OCI-LY3 (cell line): ENCODE measurements at regions not wholly inside any gene's neighbourhood (a gene's known extent, or its start where the extent isn't known, plus 50 kb on each side); places are given as distances from the start of the nearest gene placed in this dataset.

Source experiments
- H2AFZ ChIP-seq: fragments of 200-600, 300-600 bp; shearing (Covaris generic); 2 replicates; pipeline ENCODE4 v1.6.0; 2014; ENCODE audit warnings: antibody characterized with exemption, low read depth, low read length
- H3K27ac ChIP-seq: fragments of 200-600, 300-600 bp; sonication (generic); 2 replicates; pipeline ENCODE4 v1.5.1; 2014; ENCODE audit warnings: mild to moderate bottlenecking, low read length, moderate library complexity, mixed read lengths
- H3K27me3 ChIP-seq: fragments of 200-600, 300-600 bp; sonication (generic); 2 replicates; pipeline ENCODE4 v1.6.1; 2014; ENCODE audit warnings: low read depth, low read length, mixed read lengths
- H3K36me3 ChIP-seq: fragments of 200-600, 300-600 bp; sonication (generic); replicated peaks from 2 replicates; pipeline ENCODE3; 2014; ENCODE audit warnings: low read depth, low read length, mixed read lengths
- H3K4me1 ChIP-seq: fragments of 300-600, 200-600 bp; sonication (generic); 2 replicates; pipeline ENCODE4 v1.6.1; 2014; ENCODE audit warnings: low read length, mixed read lengths
- H3K4me2 ChIP-seq: fragments of 200-600, 300-600 bp; sonication (generic); 2 replicates; pipeline ENCODE4 v1.6.1; 2014; ENCODE audit warnings: low read length, mixed read lengths
- H3K4me3 ChIP-seq: fragments of 300-600, 200-600 bp; sonication (generic); 2 replicates; pipeline ENCODE4 v1.5.1; 2014; ENCODE audit warnings: antibody characterized with exemption, mild to moderate bottlenecking, low read length, moderate library complexity
- H3K79me2 ChIP-seq: fragments of 300-600, 200-600 bp; shearing (Covaris generic); 2 replicates; pipeline ENCODE4 v1.6.1; 2014; ENCODE audit warnings: mild to moderate bottlenecking, low read length, mixed read lengths
- H3K9ac ChIP-seq: fragments of 300-600, 200-600 bp; shearing (Covaris generic); 2 replicates; pipeline ENCODE4 v1.6.0; 2014; ENCODE audit warnings: mild to moderate bottlenecking, low read length, moderate library complexity
- H3K9me3 ChIP-seq: fragments of 200-600, 300-600 bp; shearing (Covaris generic); 2 replicates; pipeline ENCODE4 v1.6.1; 2014; ENCODE audit warnings: low read length, mixed read lengths; ENCODE audit not compliant: insufficient read depth
- H4K20me1 ChIP-seq: fragments of 200-600, 300-600 bp; sonication (generic); 2 replicates; pipeline ENCODE4 v1.6.1; 2016; ENCODE audit warnings: low read length, mixed read lengths; ENCODE audit not compliant: insufficient read depth
- CTCF ChIP-seq: fragments of 200-600, 300-600 bp; sonication (generic); IDR thresholded peaks from 2 replicates; pipeline ENCODE4 v1.5.1; 2014; ENCODE audit warnings: antibody characterized with exemption, low read length, low read depth
- EZH2phosphoT487 ChIP-seq: fragments of 200-600 bp; shearing (Covaris generic); IDR thresholded peaks from 2 replicates; pipeline ENCODE4 v1.6.1; 2018; ENCODE audit warnings: antibody characterized with exemption, mixed run types, low read depth

GRCh38 chr11:100631316-100631715 lies 55.8 kb upstream of the ARHGAP42 start:
- no peaks in the 10 kb centered on the region for H3K79me2 ChIP-seq
- no peaks in the 10 kb centered on the region for H4K20me1 ChIP-seq
- H3K27me3 ChIP-seq: no peaks in the 10 kb centered on the region
- TF ChIP-seq CTCF (no peak), EZH2phosphoT487 (no peak)
- H3K9ac ChIP-seq: no peak overlapping the region
- H3K27ac ChIP-seq: no peak overlapping the region
- no peaks in the 10 kb centered on the region for H3K4me1 ChIP-seq
- no peak overlapping the region for H2AFZ ChIP-seq
- no peaks in the 10 kb centered on the region for H3K36me3 ChIP-seq
- no peak overlapping the region for H3K4me3 ChIP-seq
- no peak overlapping the region for H3K4me2 ChIP-seq
- no peaks in the 10 kb centered on the region for H3K9me3 ChIP-seq

- Histone ChIP-seq H3K27me3 (no peaks in the 10 kb centered on the region), H3K27ac (no peak overlapping the region), H2AFZ (no peak overlapping the region), H3K9me3 (no peaks in the 10 kb centered on the region), H3K4me2 (no peak overlapping the region), H3K36me3 (no peaks in the 10 kb centered on the region), H3K4me1 (no peaks in the 10 kb centered on the region), H3K79me2 (no peaks in the 10 kb centered on the region), H4K20me1 (no peaks in the 10 kb centered on the region), H3K4me3 (no peak overlapping the region), H3K9ac (no peak overlapping the region)
- TF ChIP-seq CTCF (no peak), EZH2phosphoT487 (no peak)
Measured at GRCh38 chr11:100632941-100633452, 54.1 kb upstream of the ARHGAP42 start.

- TF ChIP-seq CTCF: no peak
- no peak for TF ChIP-seq EZH2phosphoT487
Measured at GRCh38 chr11:100635194-100635593, 51.9 kb upstream of the ARHGAP42 start.

GRCh38 chr11:100636536-100636935 lies 50.6 kb upstream of the ARHGAP42 start:
- H3K27me3 ChIP-seq: no peaks in the 10 kb centered on the region
- H3K27ac ChIP-seq: no peak overlapping the region
- TF ChIP-seq CTCF (no peak), EZH2phosphoT487 (no peak)
- no peaks in the 10 kb centered on the region for H3K79me2 ChIP-seq
- H4K20me1 ChIP-seq: no peaks in the 10 kb centered on the region
- no peaks in the 10 kb centered on the region for H3K9me3 ChIP-seq
- no peak overlapping the region for H2AFZ ChIP-seq
- H3K4me1 ChIP-seq: no peaks in the 10 kb centered on the region
- no peaks in the 10 kb centered on the region for H3K36me3 ChIP-seq
- H3K4me3 ChIP-seq: no peak overlapping the region
- H3K4me2 ChIP-seq: no peak overlapping the region
- no peak overlapping the region for H3K9ac ChIP-seq

More at GRCh38 chr11:100635194-100635593, 51.9 kb upstream of the ARHGAP42 start:
- no peaks in the 10 kb centered on the region for H4K20me1 ChIP-seq
- H3K36me3 ChIP-seq: no peaks in the 10 kb centered on the region
- no peak overlapping the region for H3K4me2 ChIP-seq
- H3K9me3 ChIP-seq: no peaks in the 10 kb centered on the region
- no peaks in the 10 kb centered on the region for H3K4me1 ChIP-seq
- no peaks in the 10 kb centered on the region for H3K27me3 ChIP-seq
- no peaks in the 10 kb centered on the region for H3K79me2 ChIP-seq
- no peak overlapping the region for H3K27ac ChIP-seq
- H3K4me3 ChIP-seq: no peak overlapping the region
- H3K9ac ChIP-seq: no peak overlapping the region
- H2AFZ ChIP-seq: no peak overlapping the region
